ENCODE measurements at regions not wholly inside any gene's neighbourhood (a gene's known extent, or its start where the extent isn't known, plus 50 kb on each side); places are given as distances from the start of the nearest gene placed in this dataset.
"Not testable (repeated sequence)": the region's sequence is repeated elsewhere in the genome, so short reads cannot be mapped to it uniquely, and the experiment has no call there.

DNA sequence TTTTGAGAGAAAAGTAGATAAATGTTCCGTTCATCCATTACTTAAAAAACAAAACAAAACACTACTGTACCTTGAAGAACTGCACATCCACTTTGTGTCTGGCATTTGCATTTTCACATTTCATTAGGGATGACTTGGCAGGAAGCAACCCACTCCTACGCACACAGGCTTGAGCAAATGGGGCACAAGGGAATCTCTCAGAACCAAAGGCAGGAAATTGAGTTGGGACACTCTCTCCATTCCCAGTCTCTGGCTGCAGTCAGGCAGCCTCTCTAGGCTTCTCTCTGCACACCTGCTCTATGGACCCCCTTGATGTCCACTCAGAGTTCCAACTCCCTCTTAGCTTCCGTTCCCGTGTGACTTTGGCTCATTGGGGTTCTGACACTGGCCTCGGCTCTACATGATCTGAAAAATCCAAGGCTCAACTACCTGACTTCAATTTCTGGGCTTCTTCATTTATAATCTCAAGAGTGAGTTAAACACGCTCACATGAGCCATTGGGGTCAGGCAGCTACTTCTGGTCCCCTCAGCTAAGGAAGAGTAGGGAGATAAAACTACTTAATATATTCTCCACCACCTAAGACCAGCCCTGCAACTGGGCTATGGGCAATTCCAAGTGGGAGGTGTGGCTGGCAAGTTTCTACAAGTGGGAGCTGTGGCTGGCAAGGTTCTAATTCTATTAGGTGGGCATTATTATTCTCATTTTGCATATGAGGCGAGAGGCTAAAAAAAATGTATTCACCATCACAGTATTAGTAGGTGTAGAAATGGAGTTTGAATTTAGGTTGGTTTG is 251.9 kb downstream of the SOD2 start:
- peak; percentile 71 for DNase-seq (ENCODE audit: low spot score)

DNA sequence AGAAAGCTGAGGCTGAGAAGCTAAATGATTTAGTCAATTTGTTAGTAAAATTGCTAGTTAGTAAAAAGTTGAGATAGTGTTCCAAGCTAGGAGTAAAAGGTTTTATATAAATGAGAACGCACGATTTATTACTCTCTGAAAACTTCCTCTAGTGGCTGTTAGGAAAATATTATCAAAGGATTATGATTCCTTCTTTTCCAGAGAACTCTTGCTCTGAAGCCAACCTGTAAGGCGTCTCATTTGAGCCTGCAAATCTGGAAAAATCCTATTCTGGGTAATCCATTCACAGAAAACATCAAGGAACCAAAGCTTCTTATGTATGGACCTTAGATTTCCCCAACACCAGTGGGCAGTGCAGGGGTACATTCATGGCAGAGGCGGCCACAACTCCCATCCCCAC is 252.7 kb downstream of the SOD2 start:
- DNase-seq (ENCODE audit: low spot score): no peak

DNA sequence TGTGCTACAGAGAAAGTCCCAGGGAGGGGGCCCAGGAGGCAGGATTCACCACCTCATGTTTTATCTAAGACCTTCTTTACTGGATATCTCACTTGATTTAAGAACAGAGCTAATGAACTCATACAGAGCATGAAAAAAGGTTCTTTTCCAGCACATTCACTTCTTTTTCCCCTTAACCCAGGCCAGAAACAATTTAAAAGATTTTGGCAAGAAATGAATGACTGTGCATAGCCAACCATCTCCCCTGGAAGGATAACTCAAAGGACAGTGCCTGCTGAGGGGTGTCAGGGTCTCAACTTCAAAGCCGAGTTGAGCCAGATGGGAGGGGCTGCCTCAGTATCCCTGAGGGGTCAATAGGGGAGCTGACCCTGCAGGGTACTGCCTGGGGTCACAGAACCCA is 253.4 kb downstream of the SOD2 start:
- no peak for DNase-seq (ENCODE audit: low spot score)

DNA sequence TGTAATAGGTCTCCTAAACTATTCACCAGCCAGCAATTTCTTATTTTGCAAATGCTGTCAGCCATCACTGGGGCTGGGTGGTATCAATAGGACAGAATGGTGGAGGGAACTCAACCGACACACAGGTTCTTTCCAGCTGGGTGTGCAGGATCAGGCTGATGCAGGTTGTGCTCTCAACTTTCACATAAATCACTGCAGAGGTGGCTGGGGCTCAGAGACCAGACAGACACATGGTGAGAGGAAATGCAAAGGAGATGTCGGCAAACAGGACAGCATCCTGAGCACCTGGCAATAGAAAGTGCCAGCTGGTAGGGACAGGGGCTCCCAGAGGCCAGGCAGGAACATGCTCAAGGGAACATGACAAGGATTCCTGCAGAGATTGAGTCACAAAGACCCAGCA is 254.9 kb downstream of the SOD2 start:
- DNase-seq (ENCODE audit: low spot score): no peak

DNA sequence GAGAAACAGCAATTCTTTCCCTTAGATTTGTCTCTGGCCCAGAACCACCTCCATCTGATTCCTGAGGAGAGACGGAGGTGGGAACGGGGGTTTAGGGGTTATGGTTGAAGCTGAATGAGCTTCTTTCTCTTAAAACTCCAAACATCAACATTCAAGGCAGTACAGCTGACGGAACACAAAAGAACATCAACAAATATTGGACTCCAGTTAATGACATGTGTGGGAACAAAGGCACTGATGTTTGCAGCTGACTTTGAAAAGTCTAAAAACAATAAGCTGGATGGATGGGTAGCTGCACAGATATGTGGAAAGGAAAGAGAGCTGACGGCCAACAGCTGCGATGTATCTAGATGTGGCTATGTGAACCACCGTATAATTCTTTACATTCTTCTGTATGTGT is 256.5 kb downstream of the SOD2 start:
- DNase-seq (ENCODE audit: low spot score): no peak

DNA sequence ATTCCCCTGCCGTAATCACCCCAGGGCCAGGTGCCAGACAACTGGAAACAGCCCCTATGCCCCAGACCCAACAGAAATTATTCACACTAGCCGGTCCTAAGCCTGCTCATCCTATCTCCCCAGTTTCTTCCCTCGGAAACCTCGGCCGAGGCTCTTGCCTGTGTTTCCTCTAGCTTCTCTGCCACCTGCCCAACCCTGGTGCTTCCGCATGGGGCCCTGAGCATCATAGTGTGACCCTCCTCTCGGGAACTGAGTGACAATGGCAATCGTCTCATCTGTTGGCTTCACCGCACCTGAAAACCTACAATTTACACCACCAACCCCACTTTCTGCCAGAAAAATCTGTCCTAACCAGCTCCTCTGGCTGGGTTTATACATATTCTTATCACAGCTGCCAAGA is 257.3 kb downstream of the SOD2 start:
- DNase-seq (ENCODE audit: low spot score): no peak

DNA sequence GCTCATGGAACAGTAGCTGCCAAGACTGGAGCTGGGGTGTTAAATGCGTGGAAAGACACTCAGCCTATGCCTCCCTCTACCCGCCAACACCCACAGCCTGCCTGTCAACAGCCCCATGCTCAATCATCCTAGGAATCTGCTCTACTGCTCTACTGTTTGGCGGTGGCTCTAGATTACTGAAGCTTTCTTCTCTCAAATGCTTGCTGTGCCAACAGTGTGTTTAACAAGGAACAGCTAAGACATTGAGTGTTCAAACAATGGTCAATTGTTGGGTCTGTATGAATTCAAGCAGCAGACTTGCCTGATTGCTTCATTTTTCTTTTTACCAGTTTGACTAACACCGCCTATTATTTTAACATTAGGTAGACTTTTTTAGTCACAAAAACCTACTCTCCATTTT is 258.6 kb downstream of the SOD2 start:
- peak; percentile 66 for DNase-seq (ENCODE audit: low spot score)

DNA sequence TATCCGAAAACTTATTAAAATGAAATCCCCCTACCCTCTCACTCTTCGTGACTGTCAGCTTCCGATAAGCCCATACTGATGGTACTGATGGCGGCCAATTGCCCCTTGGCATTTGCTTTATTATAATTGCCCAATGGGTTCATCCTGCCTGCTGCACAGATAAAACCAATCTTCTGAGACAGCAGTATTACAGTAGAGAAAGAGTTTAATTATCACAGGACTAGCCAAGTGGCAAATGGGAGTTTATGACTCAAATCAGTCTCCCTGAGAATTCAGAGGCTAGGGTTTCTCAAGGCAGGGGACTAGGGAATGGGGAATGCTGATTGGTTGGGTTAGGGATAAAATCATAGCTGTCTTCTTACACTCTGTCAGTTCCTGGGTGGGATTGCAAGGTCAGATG is 259.5 kb downstream of the SOD2 start:
- DNase-seq (ENCODE audit: low spot score): no peak

DNA sequence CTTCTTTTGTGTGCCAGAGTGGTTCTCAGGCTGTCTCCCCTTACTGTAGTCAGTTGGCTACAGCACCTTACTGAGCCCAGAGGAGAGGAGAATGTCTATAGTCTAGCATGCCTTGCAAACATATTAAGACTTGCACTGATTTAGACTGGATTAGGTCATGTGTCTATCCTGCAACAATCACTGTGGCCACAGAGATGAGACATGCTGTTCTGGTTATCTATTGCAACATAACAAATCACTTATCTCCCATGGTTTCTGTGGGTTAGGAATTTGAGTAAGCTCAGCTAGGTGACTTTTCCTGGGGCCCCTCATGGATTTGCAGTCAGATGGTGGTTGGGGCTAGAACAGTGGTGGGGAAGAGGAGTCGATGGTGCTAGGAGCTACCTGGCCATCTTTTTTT is 261.3 kb downstream of the SOD2 start:
- DNase-seq (ENCODE audit: low spot score): no peak

DNA sequence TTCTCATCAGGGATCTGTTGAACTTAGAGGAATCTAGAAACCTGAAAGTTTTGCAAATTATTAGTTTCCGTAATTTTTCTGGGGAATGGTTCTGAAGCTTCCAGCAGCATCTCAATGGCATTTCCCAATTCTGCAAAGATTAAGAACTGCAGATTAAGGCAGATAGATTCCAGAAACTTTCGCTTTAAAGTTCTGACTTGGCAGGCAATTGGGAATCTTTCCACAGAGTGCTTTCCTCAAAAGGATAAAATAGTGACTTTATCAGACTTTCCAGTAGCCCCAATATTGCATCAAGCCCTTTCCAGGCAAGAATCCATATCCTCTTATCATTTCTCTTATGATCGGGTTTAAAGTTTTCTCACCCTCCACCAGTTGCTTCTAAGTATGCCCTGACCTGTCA is 261.1 kb downstream of the FNDC1 start:
- no peak for DNase-seq (ENCODE audit: low spot score)

DNA sequence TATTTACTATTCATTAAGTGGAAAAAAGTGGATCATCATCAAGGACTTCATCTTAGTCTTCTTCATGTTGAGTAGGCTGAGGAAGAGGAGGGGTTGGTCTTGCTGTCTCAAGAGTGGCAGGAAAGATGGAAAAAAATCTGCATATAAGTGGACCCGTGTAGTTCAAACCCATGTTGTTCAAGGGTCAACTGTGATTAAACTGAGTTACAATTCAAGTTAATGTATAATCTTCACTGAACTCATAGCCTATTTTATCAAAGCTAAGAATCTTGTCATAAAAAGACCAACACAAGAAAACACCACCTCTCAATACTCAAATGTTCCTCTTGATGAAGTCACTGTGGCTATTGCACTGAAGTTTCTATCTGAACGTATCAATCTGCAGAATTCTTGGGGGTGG is 260.2 kb downstream of the FNDC1 start:
- no peak for DNase-seq (ENCODE audit: low spot score)

DNA sequence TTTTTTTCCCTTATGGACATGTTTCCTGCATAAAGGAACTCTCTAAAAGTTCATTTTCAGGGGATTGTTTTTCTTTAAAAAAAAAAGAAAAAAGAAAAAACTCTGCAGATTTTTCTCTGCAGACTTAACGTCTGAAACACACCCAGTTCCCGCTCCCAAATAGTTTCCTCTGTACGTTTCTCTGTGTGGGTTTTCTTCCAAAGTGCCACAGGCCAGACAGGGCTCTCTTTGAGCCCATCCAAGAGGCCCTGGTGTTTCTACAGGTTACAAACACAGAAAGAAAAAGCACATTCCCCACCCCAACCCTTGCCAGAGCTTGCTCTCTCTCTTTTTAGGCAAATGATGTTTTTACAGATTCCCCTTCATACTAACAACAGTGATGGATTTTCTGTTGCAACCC is 258.6 kb downstream of the FNDC1 start:
- DNase-seq (ENCODE audit: low spot score): no peak

DNA sequence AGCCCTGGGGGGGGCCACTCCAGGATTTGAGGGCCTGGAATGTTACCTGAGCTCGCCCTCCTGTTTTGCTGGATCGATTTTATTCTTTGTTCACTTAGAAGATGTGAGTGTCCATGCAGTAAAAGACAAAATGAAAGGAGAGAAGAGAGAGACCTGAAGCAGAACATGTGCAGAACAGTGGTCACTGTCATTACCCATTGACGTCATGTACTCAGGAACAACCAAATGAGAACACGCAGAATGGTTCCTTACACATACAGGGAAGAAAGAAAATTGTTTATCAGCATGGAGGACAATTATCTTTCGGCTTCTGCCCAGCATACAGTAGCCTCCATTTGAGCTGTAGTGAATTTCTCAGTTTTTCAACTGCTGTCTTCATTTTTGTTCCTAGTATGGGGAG is 258.1 kb downstream of the FNDC1 start:
- no peak for DNase-seq (ENCODE audit: low spot score)

DNA sequence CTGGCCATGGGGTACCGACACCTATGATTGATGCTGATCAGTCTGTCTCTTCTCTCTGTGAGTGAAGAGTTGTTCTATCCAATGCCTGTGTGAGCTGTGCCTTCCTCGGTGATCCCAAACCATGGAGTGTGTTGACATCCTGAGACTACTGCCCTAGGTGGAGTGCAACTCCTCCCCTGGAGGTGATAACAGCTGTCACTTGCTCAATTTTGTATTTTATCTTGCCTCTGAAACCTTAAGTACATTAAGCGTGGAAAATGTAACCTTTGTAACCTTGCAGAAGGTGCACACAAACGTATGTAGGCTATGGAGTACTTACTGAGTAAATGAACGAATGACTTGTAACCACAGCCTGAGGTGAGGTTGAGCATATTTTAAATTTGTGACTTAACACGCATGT is 256.2 kb downstream of the FNDC1 start:
- DNase-seq (ENCODE audit: low spot score): no peak

DNA sequence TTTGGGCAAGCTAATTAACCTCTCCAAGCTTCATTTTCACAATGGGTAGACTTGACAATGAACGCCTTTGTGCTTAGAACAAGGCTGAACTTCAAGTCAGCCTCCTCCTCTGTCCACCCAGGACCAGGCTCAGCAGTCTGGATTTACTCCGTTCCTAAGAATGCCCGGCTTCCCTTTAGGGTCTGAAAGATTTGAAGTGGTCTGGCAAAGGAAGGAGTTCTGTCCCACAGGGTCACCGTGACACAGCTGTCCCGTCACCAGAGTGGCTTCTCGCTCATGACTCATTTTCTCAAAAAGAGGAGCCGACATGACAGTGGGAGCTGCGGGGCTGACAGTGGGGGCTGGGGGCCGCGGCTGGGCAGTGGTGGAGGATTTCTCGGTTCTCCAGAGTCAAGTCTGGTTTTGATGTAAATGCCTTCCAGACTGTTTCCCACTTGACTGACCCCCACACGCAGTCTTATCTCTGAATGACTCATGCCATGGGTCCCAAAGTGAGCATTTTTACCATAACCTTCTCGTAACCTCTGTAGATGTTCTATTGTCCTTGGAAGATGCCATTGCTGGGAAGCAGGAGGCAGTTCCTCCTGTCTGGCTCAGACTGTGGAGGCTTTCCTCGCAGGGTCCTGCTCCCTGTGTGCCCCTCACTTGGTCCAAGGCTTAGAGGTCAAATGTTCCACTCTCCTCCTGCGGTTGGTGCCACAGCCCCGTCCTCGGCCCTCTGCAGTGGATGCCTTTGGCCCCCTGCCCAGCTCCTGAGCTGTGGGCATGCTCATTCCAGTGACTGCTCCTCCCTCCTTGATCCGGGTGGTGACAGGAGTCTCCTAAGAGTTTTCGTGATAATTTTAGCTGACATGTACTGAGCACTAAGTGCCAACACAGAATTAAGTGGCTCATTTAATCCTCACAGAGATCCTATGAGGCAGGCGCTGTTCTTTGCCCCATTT is 253.1 kb downstream of the FNDC1 start:
- peak; percentile 58 for DNase-seq (ENCODE audit: low spot score)

DNA sequence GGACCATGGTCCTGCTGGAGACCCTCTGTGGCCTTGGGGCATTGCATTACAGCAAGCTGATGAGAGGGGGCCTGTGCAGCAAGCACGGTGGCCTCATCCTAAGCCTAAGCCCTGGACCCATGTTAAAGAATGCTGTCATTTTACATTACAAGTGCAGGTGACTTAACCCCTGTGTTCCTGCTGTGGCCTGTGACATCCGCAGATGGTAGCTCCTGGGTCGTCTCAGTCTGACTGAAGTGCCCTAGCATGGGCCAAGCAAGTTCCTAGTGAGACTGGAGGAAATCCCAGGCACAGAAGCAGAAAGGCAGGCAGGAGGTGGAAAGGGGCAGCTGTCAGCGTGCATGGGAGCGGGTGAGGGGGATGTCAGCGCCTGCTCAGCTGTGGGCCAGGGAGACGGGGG is 252.4 kb downstream of the FNDC1 start:
- DNase-seq (ENCODE audit: low spot score): no peak

DNA sequence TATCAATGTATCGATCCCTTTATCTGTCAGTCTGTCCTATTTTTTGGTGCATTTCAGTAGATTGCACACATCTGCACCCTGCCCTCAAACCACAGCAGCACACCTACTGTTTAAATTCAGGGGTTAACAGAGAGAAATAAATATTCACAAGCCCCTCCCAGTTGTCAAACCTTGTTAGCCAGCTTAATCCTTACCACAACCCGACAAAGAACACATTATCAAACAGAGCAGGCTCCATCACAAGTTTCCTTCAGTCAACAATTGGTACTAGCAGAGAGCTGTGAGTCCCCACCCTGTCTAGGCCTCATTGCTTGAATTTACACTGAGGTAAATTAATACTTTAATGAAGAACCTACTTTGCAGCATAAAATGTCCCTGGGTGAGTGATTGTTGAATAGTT is 249.8 kb downstream of the FNDC1 start:
- no peak for DNase-seq (ENCODE audit: low spot score)

DNA sequence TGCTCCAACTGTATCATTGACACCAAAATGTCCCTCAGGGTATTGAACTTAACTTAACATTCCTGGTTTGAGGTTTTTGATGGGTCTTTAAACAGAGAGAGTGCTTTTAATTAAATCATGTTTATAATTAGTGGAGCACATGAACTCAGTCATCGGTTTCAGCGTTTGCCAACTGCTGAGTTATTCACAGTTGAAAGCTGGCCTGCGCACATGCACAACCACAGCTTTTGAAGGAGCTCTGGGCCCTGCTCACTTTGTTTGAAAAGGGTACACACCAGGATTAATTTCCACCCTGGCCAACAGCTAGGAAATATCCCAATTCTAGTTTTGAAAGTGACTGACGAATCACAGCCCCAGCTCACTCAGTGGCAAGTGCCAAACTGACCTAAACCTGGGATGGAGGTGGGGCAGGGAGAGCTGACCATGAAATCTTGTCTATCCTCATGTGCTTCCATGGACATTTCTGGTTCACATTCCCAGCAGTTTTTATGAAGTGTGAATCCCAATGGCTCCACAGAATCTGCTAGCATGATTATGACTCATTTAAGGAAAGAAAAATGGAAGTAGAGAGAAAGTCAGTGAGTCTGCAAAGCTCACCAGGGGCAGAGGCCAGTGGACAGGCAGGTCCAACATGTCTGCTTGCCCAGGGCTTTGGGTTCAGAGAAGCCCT is 247.8 kb downstream of the FNDC1 start:
- no peak for DNase-seq (ENCODE audit: low spot score)

DNA sequence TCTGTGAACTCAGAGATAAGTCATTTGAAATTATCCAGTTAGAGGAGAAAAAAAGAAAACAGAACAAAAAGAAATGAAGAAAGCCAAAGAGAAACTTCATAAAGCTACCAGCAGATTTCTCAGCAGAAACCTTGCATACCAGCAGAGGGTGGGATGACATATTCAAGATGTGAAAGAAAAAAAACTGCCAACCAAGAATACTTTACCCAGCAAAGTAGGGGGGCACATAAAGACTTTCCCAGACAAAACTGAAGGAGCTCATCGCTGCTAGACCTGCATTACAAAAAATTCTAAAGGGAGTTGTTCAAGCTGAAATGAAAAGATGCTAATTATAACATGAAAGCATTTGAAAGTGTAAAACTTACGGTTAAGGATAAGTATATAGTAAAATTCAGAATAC is 246.3 kb downstream of the FNDC1 start:
- DNase-seq (ENCODE audit: low spot score): no peak

DNA sequence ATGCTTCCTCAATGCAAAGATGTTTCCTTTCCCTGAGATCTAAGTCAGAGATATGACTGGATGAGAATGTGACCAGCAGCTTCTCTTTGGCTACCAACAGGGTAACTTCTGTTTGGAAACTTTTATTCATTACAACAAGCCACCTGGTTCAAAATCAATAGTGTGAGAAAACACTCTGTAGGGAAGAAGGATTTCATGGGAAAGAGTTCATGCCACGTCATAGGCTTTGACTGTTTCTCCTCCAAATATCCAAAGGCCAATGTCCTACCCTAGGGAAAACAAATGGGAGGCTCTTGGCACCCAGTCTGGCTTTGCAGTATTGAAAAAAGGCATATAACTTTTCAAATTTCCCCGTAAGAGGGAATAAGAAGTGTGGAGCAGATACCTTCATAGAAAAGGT is 245.5 kb downstream of the FNDC1 start:
- no peak for DNase-seq (ENCODE audit: low spot score)

DNA sequence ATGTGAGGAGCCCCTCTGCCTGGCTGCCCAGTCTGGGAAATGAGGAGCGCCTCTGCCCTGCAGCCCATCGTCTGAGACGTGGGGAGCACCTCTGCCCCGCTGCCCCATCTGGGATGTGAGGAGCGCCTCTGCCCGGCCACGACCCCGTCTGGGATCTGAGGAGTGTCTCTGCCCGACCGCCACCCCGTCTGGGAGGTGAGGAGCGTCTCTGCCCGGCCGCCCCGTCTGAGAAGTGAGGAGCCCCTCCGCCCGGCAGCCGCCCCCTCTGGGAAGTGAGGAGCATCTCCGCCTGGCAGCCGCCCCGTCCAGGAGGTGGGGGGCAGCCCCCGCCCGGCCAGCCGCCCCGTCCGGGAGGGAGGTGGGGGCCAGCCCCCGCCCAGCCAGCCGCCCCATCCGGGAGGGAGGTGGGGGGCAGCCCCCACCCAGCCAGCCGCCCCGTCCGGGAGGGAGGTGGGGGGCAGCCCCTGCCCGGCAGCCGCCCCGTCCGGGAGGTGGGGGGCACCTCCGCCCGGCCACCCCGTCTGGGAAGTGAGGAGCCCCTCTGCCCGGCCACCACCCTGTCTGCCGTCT is 238.1 kb downstream of the FNDC1 start:
- DNase-seq (ENCODE audit: low spot score): not testable (repeated sequence)

DNA sequence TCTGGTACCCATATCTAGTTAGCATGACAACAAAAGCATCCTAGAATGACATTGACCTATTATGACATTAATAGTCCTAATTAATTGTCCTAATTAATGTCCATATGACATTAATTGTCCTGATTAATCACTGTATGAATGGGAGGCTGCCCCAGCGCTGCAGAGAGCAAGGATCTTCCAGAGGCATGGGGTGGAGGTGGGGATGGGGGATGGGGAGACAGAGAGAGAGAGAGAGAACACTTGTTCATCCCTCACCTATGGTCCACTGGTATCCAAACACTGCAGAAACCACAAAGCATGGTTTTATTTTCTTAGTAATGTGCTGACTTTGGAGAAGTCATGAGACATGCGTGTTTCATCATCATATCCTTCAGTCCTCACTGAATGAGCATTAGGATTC is 235.1 kb downstream of the FNDC1 start:
- DNase-seq (ENCODE audit: low spot score): no peak

DNA sequence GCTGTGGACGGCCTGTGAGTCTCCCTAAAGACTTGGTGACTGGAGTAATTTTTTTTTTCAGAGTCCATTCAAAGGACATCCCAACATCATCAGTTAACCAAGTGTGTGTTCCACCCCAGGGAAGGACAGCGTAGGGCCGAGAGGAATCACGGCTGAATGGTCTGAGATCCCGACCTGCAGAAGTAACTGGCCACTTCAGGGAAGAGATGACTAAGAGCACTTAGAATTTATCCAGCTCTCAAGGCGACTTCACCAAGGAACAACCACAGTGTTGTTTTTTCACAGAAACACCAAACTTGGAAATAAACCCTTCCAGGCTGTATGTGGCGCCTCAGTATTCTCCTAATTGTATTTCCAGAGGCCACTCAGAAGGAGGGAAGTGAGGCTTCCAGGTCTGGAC is 231.6 kb downstream of the FNDC1 start:
- DNase-seq (ENCODE audit: low spot score): no peak

All from COLO829 (cell line).